Bronchial epithelial cell (primary cell): ENCODE measurements at regions not wholly inside any gene's neighbourhood (a gene's known extent, or its start where the extent isn't known, plus 50 kb on each side); places are given as distances from the start of the nearest gene placed in this dataset.
A peak's percentile ranks its signal among the peaks of the same experiment; 100 is the strongest.
"Not testable (repeated sequence)": the region's sequence is repeated elsewhere in the genome, so short reads cannot be mapped to it uniquely, and the experiment has no call there.

ENCODE experiments used
- DNase-seq: peaks from one replicate; pipeline ENCODE4 v3.0.0-alpha.2; 2010; ENCODE audit warnings: low read depth
- FAIRE-seq: peaks from 2 replicates; lab custom pipeline; 2011; peaks lifted over from hg19 to GRCh38; lab: Jason Lieb, UNC
- H3K27me3 ChIP-seq: 2 replicates; pipeline ENCODE4 v1.5.1; 2011; ENCODE audit warnings: low read length; ENCODE audit not compliant: control insufficient read depth, insufficient read depth
- H3K36me3 ChIP-seq: 2 replicates; pipeline ENCODE4 v1.5.1; 2011; ENCODE audit warnings: low read length; ENCODE audit not compliant: control insufficient read depth, insufficient read depth
- H3K4me3 ChIP-seq: 2 replicates; pipeline ENCODE4 v1.5.1; 2011; ENCODE audit warnings: mild to moderate bottlenecking, low read depth, low read length, control low read depth
- CTCF ChIP-seq: IDR thresholded peaks from 2 replicates; pipeline ENCODE4 v1.5.1; 2011; ENCODE audit warnings: mild to moderate bottlenecking, moderate library complexity, low read length, control low read depth, inconsistent platforms; ENCODE audit not compliant: insufficient read depth, severe bottlenecking

GRCh38 chr2:89833116-89833779 is 1141.8 kb downstream of the RPIA start:
- Histone ChIP-seq H3K36me3 (no peaks in the 10 kb centered on the region), H3K4me3 (no peak overlapping the region), H3K27me3 (no peaks in the 10 kb centered on the region)
- DNase-seq: peak; percentile 51
- TF ChIP-seq CTCF: no peak
- no peak for FAIRE-seq

- DNase-seq (peak; percentile 61), FAIRE-seq (no peak)
- H3K4me3 ChIP-seq: no peak overlapping the region
- TF ChIP-seq CTCF: no peak
- H3K36me3 ChIP-seq: no peaks in the 10 kb centered on the region
- no peaks in the 10 kb centered on the region for H3K27me3 ChIP-seq
Measured at GRCh38 chr2:89833780-89834117, 1142.3 kb downstream of the RPIA start.

GRCh38 chr2:89834306-89834705 is 1142.8 kb downstream of the RPIA start:
- TF ChIP-seq CTCF: no peak
- Histone ChIP-seq H3K36me3 (no peaks in the 10 kb centered on the region), H3K27me3 (no peaks in the 10 kb centered on the region), H3K4me3 (no peak overlapping the region)
- peak; percentile 42 for DNase-seq
- FAIRE-seq: no peak

GRCh38 chr2:89836326-89836725 is 1144.9 kb downstream of the RPIA start:
- not testable (repeated sequence) for H3K36me3 ChIP-seq, H3K4me3 ChIP-seq, H3K27me3 ChIP-seq, FAIRE-seq
- peak; percentile 71 for DNase-seq

- peak; percentile 46 for DNase-seq
Measured at GRCh38 chr2:89837962-89838625, 1146.6 kb downstream of the RPIA start.

GRCh38 chr2:89840175-89840574 is 1148.7 kb downstream of the RPIA start:
- not testable (repeated sequence) for H3K36me3 ChIP-seq, FAIRE-seq, H3K27me3 ChIP-seq, H3K4me3 ChIP-seq
- DNase-seq: peak; percentile 48

More at GRCh38 chr2:89837962-89838625, 1146.6 kb downstream of the RPIA start:
- Histone ChIP-seq H3K4me3 (no peak overlapping the region), H3K27me3 (no peaks in the 10 kb centered on the region), H3K36me3 (no peaks in the 10 kb centered on the region)
- TF ChIP-seq CTCF: no peak
- FAIRE-seq: no peak

GRCh38 chr2:89840781-89841475 is 1149.5 kb downstream of the RPIA start:
- peak; percentile 68 for FAIRE-seq
- not testable (repeated sequence) for DNase-seq, H3K27me3 ChIP-seq, H3K36me3 ChIP-seq, H3K4me3 ChIP-seq
